Kidney glomerular epithelial cell (primary cell): ENCODE measurements at regions not wholly inside any gene's neighbourhood (a gene's known extent, or its start where the extent isn't known, plus 50 kb on each side); places are given as distances from the start of the nearest gene placed in this dataset.

Experiments
- DNase-seq: peaks from one replicate; lab custom pipeline; 2025; lab: John Stamatoyannopoulos, UW

GRCh38 chr1:169053196-169053595 is 53.3 kb upstream of the ATP1B1 start:
- DNase-seq = no peak
